Prostate gland (tissue), 2 donors: ENCODE measurements at regions not wholly inside any gene's neighbourhood (a gene's known extent, or its start where the extent isn't known, plus 50 kb on each side); places are given as distances from the start of the nearest gene placed in this dataset.

Experiments used
- POLR2A ChIP-seq: fragments of 450-650 bp; IDR thresholded peaks from one replicate; pipeline ENCODE4 v1.6.1; 2016; ENCODE audit warnings: antibody characterized with exemption, mild to moderate bottlenecking
- POLR2AphosphoS5 ChIP-seq: sonication (generic); formaldehyde crosslinking; IDR thresholded peaks from one replicate; pipeline ENCODE4 v1.6.1; 2017; ENCODE audit warnings: antibody characterized with exemption
- TF ChIP-seq, protein P1 (sequence below), 4 experiments: fragments of 200-600 bp in 2 of 4; fragments of 450-650 bp in 2 of 4; sonication (generic) in 2 of 4; IDR thresholded peaks; 1 replicate in 3 of 4; 2 replicates in 1 of 4; pipeline ENCODE4 v1.5.1; 2016 to 2019; ENCODE audit warnings: antibody characterized with exemption in 4 of 4, mild to moderate bottlenecking in 2 of 4, moderate library complexity in 2 of 4

DNA sequence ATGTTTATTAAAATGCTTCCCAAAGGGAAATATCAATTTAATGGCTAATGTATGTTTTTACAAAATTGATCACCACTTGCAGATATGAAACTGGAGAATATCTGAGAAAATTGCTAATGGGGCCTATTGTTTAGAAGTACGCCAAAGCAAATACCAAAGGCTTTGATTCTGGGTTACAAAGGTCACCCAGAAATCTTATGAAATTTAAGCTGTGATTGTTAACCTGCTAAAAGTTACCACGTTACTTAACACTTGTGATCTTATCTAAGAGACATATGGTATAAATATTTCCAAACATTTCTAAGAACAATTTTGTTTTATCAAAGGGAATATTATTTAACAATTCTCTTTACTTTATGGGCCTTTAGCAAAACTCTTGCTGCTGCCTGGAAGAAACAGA lies 383.3 kb downstream of the TFAP2A start:
- TF ChIP-seq, protein P1, sequence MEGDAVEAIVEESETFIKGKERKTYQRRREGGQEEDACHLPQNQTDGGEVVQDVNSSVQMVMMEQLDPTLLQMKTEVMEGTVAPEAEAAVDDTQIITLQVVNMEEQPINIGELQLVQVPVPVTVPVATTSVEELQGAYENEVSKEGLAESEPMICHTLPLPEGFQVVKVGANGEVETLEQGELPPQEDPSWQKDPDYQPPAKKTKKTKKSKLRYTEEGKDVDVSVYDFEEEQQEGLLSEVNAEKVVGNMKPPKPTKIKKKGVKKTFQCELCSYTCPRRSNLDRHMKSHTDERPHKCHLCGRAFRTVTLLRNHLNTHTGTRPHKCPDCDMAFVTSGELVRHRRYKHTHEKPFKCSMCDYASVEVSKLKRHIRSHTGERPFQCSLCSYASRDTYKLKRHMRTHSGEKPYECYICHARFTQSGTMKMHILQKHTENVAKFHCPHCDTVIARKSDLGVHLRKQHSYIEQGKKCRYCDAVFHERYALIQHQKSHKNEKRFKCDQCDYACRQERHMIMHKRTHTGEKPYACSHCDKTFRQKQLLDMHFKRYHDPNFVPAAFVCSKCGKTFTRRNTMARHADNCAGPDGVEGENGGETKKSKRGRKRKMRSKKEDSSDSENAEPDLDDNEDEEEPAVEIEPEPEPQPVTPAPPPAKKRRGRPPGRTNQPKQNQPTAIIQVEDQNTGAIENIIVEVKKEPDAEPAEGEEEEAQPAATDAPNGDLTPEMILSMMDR (IDR thresholded peaks at IDR 0.05): no peak
- TF ChIP-seq POLR2AphosphoS5 (no peak), POLR2A (no peak)
